ENCODE measurements at regions not wholly inside any gene's neighbourhood (a gene's known extent, or its start where the extent isn't known, plus 50 kb on each side); places are given as distances from the start of the nearest gene placed in this dataset.
A peak's percentile ranks its signal among the peaks of the same experiment; 100 is the strongest.

GRCh38 chr6:144647971-144648651 is 363.0 kb downstream of the UTRN start (continued):
- TF ChIP-seq ZNF18 (CRISPR knock-in tag; IDR thresholded peaks at IDR 0.05; ENCODE audit: insufficient replicate concordance) (peak; percentile 57), SOX6 (IDR thresholded peaks at IDR 0.05) (no peak), SOX6 (CRISPR knock-in tag; IDR thresholded peaks at IDR 0.05) (peak; percentile 96), ONECUT2 (CRISPR knock-in tag; IDR thresholded peaks at IDR 0.05) (0 out of 2 replicates have a peak, but pooled peaks have one; percentile 42), ZNF660 (CRISPR knock-in tag; IDR thresholded peaks at IDR 0.05; ENCODE audit: borderline replicate concordance, low read depth) (no peak), CERS6 (CRISPR knock-in tag; IDR thresholded peaks at IDR 0.05) (no peak), HNRNPH1 (optimal IDR thresholded peaks at IDR 0.05; ENCODE audit: low read depth, low read length) (no peak), ZFP41 (CRISPR knock-in tag; IDR thresholded peaks at IDR 0.05; ENCODE audit: borderline replicate concordance) (no peak), ZHX2 (IDR thresholded peaks at IDR 0.05; ENCODE audit: low read depth) (no peak), ZHX2 (CRISPR knock-in tag; IDR thresholded peaks at IDR 0.05; ENCODE audit: borderline replicate concordance) (peak; percentile 95; the same call in 1 of the 2 replicates), NFE2 (CRISPR knock-in tag; IDR thresholded peaks at IDR 0.05) (no peak), ZNF530 (CRISPR knock-in tag; IDR thresholded peaks at IDR 0.05; ENCODE audit: low read depth) (no peak), POGZ (CRISPR knock-in tag; IDR thresholded peaks at IDR 0.05) (peak; percentile 80), ZNF678 (CRISPR knock-in tag; IDR thresholded peaks at IDR 0.05) (no peak), MTA1 (CRISPR knock-in tag; IDR thresholded peaks at IDR 0.05; ENCODE audit: borderline replicate concordance) (no peak), ZBTB20 (CRISPR knock-in tag; IDR thresholded peaks at IDR 0.05; ENCODE audit: borderline replicate concordance, low read depth) (no peak), KDM4B (CRISPR knock-in tag; IDR thresholded peaks at IDR 0.05) (no peak; the same call in 1 of the 2 replicates), IRF2 (CRISPR knock-in tag; IDR thresholded peaks at IDR 0.05) (peak; percentile 47), ZNF713 (CRISPR knock-in tag; IDR thresholded peaks at IDR 0.05) (no peak), ETV6 (CRISPR knock-in tag; conservative IDR thresholded peaks at IDR 0.05) (no peak)
- TF ChIP-seq, protein P1, sequence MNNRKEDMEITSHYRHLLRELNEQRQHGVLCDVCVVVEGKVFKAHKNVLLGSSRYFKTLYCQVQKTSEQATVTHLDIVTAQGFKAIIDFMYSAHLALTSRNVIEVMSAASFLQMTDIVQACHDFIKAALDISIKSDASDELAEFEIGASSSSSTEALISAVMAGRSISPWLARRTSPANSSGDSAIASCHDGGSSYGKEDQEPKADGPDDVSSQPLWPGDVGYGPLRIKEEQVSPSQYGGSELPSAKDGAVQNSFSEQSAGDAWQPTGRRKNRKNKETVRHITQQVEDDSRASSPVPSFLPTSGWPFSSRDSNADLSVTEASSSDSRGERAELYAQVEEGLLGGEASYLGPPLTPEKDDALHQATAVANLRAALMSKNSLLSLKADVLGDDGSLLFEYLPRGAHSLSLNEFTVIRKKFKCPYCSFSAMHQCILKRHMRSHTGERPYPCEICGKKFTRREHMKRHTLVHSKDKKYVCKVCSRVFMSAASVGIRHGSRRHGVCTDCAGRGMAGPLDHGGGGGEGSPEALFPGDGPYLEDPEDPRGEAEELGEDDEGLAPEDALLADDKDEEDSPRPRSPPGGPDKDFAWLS (CRISPR knock-in tag; IDR thresholded peaks at IDR 0.05; ENCODE audit: borderline replicate concordance), result no peak

Data from HepG2 (cell line).